ENCODE measurements at regions not wholly inside any gene's neighbourhood (a gene's known extent, or its start where the extent isn't known, plus 50 kb on each side); places are given as distances from the start of the nearest gene placed in this dataset.

- Histone ChIP-seq H3K4me1 (ENCODE audit: control insufficient read depth in 1 of 2, insufficient read depth in 2 of 2, low read length in 2 of 2) (no peaks in the 10 kb centered on the region), H3K9ac (ENCODE audit: insufficient read depth, low read length, poor library complexity, severe bottlenecking) (no peak overlapping the region), H2AFZ (ENCODE audit: insufficient read depth, low read depth, low read length, poor library complexity, severe bottlenecking) (no peak overlapping the region), H3K4me2 (replicated peaks; ENCODE audit: extremely low read depth, low read length, poor library complexity, severe bottlenecking) (no peak overlapping the region), H3K4me3 (replicated peaks in 1 of 3; ENCODE audit: low read depth in 2 of 3, low read length in 3 of 3) (no peak overlapping the region), H4K20me1 (ENCODE audit: insufficient read depth, low read length) (no peaks in the 10 kb centered on the region), H3K36me3 (replicated peaks in 1 of 2; ENCODE audit: control insufficient read depth in 1 of 2, insufficient read depth in 2 of 2, low read length in 2 of 2) (no peaks in the 10 kb centered on the region), H3K27me3 (ENCODE audit: control insufficient read depth in 2 of 2, insufficient read depth in 2 of 2, low read length in 2 of 2) (no peaks in the 10 kb centered on the region), H3K27ac (ENCODE audit: low read depth in 1 of 2, low read length in 2 of 2) (no peak overlapping the region), H3K79me2 (ENCODE audit: insufficient read depth, low read length) (no peaks in the 10 kb centered on the region), H3K9me3 (replicated peaks in 1 of 2; ENCODE audit: control insufficient read depth in 1 of 2, insufficient read depth in 1 of 2, low read length in 2 of 2) (peaks cover 17 to 37% of the 10 kb centered on the region in 2 donors)
- Mint-ChIP-seq H3K4me1 (no peaks in the 10 kb centered on the region), H3K4me3 (no peak overlapping the region), H3K9me3 (peaks cover 9 to 33% (median 16%) of the 10 kb centered on the region in 7 donors), H3K36me3 (no peaks in the 10 kb centered on the region), H3K27me3 (ENCODE audit: low read depth in 3 of 3) (no peaks in the 10 kb centered on the region), H3K27ac (no peak overlapping the region)
- no peak for TF ChIP-seq CTCF (IDR thresholded peaks at IDR 0.05)
- intact Hi-C loops (cut with micrococcal nuclease) = no loop called here
- DNase-seq = no peak
- 79% methylated on average over 4 of the region's 4 CpGs for WGBS (ENCODE audit: insufficient coverage)
These were observed 510.5 kb upstream of the FSHR start for GRCh38 chr2:49664827-49665226.

GRCh38 chr2:49661809-49662208, 507.5 kb upstream of the FSHR start:
- H3K27ac Mint-ChIP-seq = no peak overlapping the region
- no peaks in the 10 kb centered on the region for H3K36me3 Mint-ChIP-seq
- peaks cover 0 to 1% (median 0%) of the 10 kb centered on the region in 3 donors for H3K27me3 Mint-ChIP-seq (ENCODE audit: low read depth in 3 of 3)
- H3K4me3 ChIP-seq (replicated peaks in 1 of 3; ENCODE audit: low read depth in 2 of 3, low read length in 3 of 3) = no peak overlapping the region
- no peaks in the 10 kb centered on the region for H3K36me3 ChIP-seq (replicated peaks in 1 of 2; ENCODE audit: control insufficient read depth in 1 of 2, insufficient read depth in 2 of 2, low read length in 2 of 2)
- no peak for DNase-seq
- no peaks in the 10 kb centered on the region for H3K4me1 Mint-ChIP-seq
- intact Hi-C loops (cut with micrococcal nuclease) = no loop called here
- H3K4me2 ChIP-seq (replicated peaks; ENCODE audit: extremely low read depth, low read length, poor library complexity, severe bottlenecking) = no peak overlapping the region
- no peaks in the 10 kb centered on the region for H3K4me1 ChIP-seq (ENCODE audit: control insufficient read depth in 1 of 2, insufficient read depth in 2 of 2, low read length in 2 of 2)
- no peak overlapping the region for H3K27ac ChIP-seq (ENCODE audit: low read depth in 1 of 2, low read length in 2 of 2)
- no peaks in the 10 kb centered on the region for H3K27me3 ChIP-seq (ENCODE audit: control insufficient read depth in 2 of 2, insufficient read depth in 2 of 2, low read length in 2 of 2)
- H4K20me1 ChIP-seq (ENCODE audit: insufficient read depth, low read length) = no peaks in the 10 kb centered on the region
- WGBS (ENCODE audit: insufficient coverage) = no CpG with 5 or more reads among the region's 1 CpG
- peaks cover 5 to 22% (median 9%) of the 10 kb centered on the region in 7 donors for H3K9me3 Mint-ChIP-seq
- no peak overlapping the region for H2AFZ ChIP-seq (ENCODE audit: insufficient read depth, low read depth, low read length, poor library complexity, severe bottlenecking)
- H3K4me3 Mint-ChIP-seq = no peak overlapping the region
- no peak overlapping the region for H3K9ac ChIP-seq (ENCODE audit: insufficient read depth, low read length, poor library complexity, severe bottlenecking)
- H3K79me2 ChIP-seq (ENCODE audit: insufficient read depth, low read length) = no peaks in the 10 kb centered on the region
- H3K9me3 ChIP-seq (replicated peaks in 1 of 2; ENCODE audit: control insufficient read depth in 1 of 2, insufficient read depth in 1 of 2, low read length in 2 of 2) = peaks cover 13 to 22% of the 10 kb centered on the region in 2 donors
- no peak for TF ChIP-seq CTCF (IDR thresholded peaks at IDR 0.05)

All from CD14-positive monocyte (primary cell).